SKM-1 (cell line): ENCODE measurements at regions not wholly inside any gene's neighbourhood (a gene's known extent, or its start where the extent isn't known, plus 50 kb on each side); places are given as distances from the start of the nearest gene placed in this dataset.
"Not testable (repeated sequence)": the region's sequence is repeated elsewhere in the genome, so short reads cannot be mapped to it uniquely, and the experiment has no call there.

Source experiments
- DNase-seq: peaks from one replicate; lab custom pipeline; 2025; ENCODE audit not compliant: unreplicated experiment; lab: John Stamatoyannopoulos, UW

DNA sequence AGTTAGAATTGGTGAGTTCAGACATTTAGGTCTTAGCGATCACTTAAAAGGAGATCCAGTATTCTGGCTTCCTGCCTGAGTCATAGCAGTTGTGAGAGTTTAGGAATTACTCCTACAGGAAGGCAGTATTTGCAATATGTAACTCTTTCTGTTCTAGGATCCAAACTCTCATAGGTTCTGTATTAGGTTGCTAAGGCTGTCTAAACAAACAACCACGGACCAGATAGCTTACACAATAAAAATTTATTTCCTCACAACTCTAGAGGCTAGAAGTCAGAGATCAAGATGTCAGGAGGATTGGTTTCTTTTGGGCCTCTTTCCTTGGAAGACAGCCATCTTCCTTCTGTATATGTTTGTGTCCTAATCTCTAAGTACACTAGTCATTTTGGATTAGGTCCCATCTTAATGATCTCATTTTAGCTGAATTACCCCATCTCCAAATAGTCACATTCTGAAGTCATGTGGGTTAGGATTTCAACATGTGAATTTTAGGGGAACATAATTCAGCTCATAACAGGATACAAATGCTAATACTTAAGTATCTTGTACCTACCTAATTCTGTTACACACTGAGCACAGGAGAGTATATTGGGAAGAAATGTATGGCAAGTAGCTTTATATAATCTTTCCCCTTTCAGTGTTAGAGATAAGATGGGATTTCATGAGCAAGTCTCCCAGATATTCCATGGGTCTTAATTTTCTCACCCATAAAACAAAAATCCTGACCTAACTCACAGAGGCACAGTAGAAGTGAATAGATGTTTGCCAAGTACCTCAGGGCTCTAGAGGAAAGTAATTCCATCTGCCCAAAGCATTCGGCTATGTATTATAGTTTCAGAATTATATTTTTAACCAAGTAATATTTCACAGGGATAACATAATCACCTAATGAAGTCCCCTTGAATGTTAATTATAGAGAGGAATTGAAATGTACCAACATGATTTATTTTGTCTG is 144.4 kb downstream of the PTBP2 start:
- DNase-seq, result no peak

DNA sequence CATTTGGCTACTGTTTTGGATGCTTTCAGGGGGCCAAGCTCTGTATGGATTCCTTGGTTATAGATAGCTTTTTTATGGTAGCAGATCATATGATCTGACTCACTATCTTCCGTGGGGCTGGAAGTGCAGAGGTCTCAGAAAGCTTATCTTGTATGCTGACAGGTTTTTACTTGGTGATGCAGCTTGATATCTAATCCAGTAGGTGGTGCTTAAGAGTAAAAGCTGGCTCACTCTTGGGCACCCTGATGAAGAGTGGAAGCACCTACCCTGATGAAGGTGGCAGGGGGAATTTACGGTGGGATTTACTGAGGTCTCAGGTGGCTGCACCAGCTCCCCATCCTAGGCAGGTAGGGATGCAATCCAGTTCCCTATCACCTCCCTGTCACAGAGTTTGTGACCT is 151.2 kb downstream of the PTBP2 start:
- DNase-seq, result no peak

DNA sequence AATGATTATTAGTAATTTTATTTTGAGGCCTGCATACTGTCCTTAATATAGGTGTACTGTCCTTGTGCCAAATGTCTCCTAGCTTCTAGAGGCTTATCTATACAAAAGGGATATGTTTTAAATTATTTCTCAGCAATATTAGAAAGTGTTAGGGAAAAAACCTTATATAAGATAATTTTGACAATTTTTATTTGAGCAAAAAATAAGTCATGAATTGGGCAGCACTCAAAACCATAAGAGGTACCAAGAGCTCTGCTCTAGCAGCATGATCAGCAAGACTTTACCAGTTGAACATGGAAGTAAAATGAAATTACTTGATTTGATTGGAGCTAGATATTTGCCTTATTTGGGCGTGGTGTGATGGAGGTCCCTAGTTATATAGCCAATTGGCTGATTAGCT is 157.1 kb downstream of the PTBP2 start:
- DNase-seq, result no peak

DNA sequence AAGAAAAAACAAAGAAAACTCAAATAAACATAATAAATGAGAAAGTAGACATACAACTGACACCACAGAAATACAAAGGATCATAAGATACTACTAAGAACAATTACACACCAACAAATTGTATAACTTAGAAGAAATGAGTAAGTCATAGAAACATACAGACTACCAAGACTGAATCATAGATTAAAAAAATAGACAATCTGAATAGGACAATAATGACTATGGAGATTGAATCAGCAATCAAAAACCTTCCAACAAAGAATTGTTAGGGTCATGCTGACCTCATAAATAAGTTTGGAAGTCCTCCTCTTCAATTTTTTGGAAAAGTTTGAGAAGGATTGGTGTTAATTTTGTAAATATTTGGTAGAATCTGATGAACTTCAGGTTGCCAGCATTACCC is 159.0 kb downstream of the PTBP2 start:
- DNase-seq, result no peak

DNA sequence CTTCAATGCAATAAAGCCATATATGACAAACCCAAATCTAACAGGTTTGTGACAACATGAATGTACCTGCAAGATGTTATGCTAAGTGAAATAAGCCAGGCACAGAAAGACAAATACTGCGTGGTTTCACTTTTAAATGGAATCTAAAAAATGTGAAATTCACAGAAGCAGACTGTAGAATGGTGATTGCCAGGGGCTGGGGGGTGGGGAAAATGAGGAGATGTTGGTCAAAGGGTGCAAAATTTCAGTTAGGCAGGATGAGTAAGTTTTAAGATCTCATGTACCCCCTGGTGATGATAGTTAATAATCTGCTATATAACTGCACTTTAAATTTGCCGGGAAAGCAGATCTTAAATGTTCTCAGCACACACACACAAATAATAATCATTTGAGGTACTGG is 160.5 kb downstream of the PTBP2 start:
- DNase-seq, result no peak

DNA sequence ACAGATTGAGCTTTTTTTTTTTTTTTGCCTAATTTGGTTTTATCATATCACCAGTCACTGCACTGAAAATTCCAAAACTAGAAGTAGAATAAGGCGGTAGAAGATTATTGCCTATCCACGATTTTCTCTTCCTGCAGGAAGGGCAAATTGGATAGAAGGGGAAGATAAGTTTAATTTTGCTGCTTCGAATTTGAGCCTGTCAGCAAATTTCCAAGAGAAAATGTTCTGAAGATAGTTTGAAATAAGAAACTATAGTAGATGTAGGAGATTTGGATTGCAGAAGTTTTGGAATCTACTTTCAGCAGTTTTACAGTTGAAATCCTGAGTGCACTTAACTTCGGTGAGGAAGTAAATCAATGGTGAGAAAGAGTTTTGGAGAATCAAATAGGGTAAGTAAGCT is 164.9 kb downstream of the PTBP2 start:
- no peak for DNase-seq

DNA sequence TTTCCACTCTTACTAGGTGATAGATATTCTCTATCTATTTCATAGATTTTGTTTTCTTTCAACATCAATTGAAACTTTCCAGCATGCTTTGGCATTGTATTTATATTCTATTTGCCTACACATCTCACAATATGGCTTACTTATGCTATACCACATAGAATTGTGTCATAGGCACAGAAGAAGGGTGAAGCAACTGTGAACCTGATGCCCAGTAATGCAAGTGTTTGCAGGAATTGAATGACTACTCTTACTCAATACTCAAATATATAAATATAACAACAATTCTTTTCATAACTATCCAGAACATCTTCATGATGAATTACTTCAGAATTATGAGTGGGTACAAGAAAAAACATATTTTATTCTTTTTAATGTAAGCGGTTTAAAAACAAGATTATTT is 165.9 kb downstream of the PTBP2 start:
- no peak for DNase-seq

DNA sequence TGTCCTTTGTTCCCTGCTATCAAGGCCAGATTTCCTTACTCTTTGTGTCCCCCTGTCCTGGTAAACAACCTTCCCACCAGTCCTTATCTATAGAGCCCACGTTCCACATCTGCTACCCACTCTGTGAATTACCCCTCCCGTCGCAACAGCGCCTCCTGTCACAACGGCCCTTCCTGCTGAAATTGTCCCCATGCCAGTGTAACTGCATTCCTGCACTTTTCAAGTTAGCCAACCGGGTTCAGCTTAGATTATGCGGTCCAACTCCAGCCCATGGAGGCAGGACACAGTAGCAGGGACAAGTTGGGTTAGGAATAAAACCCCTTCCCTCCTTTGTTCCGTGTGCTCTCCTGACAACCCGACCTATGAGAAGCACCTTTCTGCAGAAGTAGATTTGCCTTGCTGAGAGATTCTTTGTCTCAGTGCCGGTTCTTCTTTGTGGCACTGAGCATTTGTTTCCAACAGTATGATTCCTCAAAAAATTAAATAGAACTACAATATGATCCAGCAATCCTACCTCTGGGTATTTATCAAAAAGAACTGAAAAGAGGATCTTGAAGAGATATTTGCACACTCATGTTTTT is 180.3 kb downstream of the PTBP2 start:
- DNase-seq, result no peak

DNA sequence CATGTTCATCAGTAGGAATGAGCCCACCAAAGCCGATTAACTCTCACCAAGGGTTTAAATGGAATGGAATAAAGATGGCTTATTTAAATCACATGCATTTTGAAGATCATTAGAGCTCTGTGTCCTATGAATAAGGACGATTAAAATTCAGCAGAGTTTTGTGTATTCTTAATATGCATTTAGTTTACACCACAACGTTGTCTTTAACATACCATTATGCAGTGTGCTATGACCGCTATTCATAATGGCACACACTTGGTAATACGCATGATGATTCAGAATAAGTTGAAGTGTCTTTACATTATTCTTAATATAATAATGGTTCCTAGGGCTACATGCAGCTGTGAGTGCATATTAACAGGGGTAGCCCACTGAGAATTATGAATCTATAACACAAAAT is 190.7 kb downstream of the PTBP2 start:
- no peak for DNase-seq

DNA sequence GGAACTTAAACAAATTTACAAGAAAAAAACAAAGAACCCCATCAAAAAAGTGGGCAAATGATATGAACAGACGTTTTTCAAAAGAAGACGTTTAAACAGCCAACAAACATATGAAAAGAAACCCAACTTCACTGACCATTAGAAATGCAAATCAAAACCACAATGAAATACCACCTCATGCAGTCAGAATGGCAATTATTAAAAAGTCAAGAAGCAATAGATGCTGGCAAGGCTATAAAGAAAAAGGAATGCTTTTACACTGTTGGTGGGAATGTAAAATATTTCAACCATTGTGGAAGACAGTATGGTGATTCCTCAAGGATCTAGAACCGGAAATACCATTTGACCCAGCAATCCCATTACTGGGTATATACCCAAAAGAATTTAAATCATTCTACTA is 194.1 kb downstream of the PTBP2 start:
- DNase-seq, result not testable (repeated sequence)

DNA sequence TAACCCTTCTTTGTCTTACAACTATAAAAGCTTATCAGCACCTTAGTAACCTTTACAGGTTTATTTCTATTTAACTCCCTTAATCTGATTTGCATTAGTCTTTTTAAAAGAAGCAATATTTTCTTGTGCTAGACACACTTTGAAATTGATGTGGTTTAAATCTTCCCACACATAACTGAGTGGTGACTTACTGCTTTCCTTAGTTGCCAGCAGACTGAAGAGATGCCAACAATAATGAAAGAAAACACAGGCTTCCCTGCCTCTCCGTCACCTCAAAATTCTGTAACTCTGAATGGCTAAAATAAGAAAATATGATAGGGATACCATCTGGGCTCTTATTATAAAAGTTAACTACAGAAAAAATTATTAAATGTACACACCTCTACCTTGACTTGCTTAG is 196.8 kb downstream of the PTBP2 start:
- DNase-seq, result no peak

DNA sequence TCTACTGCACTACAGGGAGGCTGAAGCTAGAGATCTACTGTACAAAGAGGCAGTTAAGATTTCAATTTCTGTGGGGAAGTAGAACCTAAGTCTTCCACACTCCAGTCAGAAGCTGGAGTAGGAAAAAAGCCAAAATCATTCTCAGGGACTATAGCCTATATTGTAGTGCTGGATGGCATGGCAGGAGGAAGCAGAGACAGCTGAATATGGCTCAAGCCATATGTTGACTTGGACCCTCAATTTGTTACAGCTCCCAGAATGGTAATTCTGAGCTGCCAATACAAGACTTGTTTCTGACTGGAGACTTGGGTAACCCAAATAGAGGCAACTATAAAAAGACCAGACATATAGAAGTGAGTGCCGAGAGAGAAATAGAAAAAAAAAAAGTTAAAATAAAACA is 200.6 kb downstream of the PTBP2 start:
- no peak for DNase-seq

DNA sequence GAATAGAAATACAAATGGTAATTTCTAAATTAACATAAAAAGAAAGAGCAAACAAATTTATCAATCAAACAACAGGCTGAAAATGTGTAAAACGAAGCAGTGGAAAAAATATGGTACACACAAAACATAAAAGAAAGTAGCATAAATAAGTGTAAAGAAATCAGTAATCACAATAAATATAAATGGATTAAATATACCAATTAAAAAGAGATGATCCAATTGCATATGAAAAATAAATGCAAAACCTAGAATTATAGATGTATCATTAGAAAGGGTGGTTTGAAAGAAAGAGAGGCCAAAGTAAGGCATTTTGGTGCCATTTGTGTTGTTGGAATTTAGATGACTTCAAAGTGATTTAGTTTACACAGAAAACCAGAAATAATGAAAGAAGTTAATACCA is 202.2 kb downstream of the PTBP2 start:
- DNase-seq, result no peak

DNA sequence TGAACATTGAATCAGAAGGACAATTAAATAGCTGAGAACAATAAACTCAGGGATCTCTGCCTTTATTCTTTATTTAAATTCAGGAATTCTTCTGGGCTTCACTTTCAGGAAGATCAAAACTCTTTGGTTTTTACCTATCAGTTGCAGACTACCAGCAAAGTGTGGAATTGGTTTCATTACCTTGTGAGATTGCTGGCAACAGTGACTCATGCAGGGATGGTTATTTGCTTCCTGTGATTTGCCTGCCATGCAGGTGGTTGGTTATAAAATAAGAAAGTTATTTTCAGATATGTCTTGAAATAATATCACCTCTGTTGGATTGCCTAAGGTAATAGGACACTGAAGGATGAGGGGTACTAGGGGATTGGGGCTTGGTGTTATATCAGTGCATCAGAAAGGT is 204.6 kb downstream of the PTBP2 start:
- DNase-seq, result no peak

DNA sequence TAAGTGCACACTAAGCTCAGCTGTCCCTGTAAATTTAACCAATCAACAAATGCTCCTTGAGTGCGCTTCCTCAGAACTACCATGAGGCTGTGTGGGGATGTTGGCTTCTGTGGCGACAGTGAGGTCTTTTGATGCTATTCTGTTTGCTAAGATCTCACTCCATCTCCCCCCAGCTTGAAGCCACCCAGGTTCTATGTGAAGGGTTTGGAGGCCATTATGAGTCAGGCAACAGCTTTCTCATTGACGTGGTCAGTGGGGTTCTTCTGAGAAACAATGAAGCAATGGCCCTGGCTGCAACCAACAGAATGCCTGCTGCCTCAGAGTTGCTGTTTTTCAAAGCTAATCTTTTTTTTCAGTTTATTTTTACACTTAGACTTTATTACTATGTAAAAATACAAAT is 205.5 kb downstream of the PTBP2 start:
- no peak for DNase-seq

DNA sequence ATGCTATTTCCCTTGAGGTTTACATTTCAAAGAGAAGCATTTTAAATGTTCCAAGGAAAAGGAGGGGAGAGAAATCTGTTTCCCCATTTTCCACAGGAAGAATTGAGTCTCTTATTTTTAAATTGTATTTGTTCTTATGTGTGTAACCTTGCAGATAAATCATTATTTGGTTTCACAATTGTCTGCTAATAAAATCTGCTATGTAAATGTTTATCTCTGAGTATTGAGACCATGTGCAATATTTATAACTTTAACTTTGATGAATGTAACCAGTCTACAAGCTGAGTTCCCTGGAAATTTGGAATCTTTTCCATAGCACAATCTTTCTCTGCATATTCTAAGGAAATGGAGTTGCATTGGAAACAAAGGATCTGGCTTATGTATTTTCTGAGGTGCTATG is 209.6 kb downstream of the PTBP2 start:
- DNase-seq, result no peak

DNA sequence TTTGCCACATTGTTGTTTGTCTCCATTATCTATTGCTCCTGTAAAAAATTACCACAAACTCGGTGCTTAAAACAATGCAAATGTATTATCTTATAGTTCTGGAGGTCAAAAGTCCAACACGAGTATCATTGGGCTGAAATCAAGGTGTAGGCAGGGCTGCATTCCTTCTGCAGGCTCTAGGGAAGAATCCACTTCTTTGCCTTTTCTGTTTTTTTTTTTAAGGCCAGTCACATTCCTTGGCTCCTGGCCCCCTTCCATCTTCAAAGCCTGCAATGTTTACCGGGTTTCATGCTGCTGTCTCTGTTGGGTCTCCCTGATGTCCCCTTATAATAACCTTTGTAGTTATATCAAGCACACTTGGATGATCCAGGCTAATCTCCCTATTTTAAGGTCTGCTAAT is 212.7 kb downstream of the PTBP2 start:
- DNase-seq, result no peak

DNA sequence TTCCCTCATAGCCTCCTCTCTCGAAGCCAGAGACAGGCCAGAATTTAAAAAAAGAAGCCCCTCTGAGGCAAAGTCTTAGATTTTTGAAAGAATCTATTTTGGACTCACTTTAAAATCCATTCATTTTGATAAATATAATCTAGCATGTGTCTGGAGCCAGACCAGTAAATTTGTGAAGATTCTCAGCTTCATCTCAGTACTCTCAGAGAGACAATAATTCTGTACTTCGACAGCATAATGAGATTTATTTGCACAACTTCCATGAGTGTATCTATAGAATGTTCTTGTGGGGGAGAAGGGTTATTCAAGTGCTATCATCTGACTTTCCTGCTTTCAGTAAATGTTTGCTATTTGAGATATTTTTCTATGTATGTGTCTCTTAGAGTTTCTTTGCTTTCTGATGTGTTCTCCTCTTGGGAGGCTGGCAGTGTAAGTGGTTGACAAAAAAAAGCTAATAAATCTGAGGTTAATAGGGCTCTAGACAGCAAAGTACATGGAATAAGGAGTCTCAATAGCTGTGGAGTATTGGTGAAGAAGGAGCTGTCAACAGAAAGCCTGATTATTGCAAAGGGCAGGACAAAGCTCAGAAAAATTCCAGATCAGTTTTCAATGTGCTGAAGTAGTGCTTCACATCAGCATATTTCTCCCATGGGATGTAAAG is 223.0 kb downstream of the PTBP2 start:
- no peak for DNase-seq

DNA sequence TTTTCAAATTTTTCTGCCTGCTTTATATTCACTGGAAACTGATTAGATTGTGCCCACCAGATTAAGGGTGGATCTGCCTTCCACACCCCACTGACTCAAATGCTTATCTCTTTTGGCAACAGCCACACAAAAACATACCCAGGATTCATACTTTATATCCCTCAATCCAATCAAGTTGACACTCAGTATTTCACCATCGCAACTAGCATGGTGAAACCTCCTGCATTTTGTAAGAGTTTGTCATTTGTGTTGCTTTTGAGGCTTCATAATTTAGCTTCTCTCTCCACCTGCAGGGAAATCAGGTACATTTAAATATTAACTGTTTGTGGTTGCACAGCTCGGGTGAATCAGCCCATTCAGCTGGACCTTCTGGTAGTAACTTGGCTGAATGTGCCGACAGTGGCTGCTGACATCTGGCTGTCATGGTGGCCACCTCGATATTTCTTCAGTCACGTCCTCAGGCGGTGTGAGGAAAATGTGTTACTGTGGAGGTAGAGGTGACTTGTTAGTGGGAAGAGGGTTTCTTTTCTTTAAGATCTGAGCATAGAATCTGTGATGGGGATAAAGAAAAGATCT is 224.0 kb downstream of the PTBP2 start:
- DNase-seq, result no peak

DNA sequence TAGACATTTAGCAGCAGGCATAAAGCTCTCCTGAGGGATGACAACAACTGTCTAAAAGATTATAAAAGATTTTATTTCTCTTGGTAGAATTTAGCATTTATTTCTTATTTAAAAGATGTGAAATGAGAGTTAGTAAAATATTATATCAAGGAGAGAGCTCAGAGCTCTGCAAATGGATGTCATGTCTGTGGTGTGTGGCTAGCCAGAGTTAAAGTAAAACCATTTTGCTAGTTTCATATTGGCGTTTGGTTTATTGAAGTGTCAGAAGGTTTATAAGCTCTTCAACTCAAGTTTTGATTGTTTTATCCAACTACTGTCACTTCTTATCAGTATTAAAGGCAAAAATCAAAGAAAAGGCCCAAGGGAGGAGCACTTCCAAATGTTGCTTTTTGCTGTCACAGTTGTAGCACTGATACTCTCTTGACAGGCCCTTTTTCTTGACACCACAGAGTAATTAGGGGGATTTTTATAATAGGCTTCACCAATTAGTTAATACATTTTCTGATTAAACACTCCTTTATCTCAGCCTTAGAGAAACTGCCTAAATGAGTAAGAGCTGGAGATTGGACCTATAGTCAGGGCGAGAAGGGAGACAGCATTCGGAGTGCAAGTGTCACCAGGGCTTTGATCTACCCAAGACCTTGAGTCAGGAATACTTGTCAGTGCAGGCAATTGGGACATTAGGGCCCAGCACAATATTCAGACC is 233.9 kb downstream of the PTBP2 start:
- no peak for DNase-seq

DNA sequence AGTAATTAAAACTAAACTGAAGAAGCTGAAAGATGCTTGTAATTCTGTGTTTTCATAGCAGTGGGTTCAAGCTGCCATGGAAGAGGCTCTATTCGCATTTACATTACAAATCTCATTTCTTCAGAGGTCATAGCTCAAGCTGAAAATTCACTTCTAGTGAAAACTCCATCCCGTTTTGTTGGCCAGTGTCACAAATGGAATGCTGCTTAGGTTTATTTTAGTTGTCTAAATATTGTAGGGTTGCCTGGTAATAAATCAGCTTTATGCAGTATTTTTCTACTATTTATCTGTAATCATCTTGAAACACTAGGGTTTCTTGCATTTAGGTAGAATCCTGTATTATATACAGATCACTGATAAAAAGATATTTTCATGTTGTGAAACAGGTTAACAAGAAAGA is 240.6 kb downstream of the PTBP2 start:
- DNase-seq, result no peak
